Activated naive CD4-positive, alpha-beta T cell treated with anti-CD3 and anti-CD28 coated beads, Interleukin-2, amount 50 U/mL, for 16 hours (primary cell): ENCODE measurements at regions not wholly inside any gene's neighbourhood (a gene's known extent, or its start where the extent isn't known, plus 50 kb on each side); places are given as distances from the start of the nearest gene placed in this dataset.

Source experiments
- DNase-seq: peaks from one replicate; pipeline ENCODE4 v3.0.0-alpha.2; 2020

- no peak for DNase-seq
Measured at GRCh38 chr3:72183489-72183888, 398.5 kb upstream of the PROK2 start.

- DNase-seq = no peak
Measured at GRCh38 chr3:72182206-72182605, 397.3 kb upstream of the PROK2 start.

- no peak for DNase-seq
Measured at GRCh38 chr3:72181251-72181650, 396.3 kb upstream of the PROK2 start.

GRCh38 chr3:72180405-72180804, 395.5 kb upstream of the PROK2 start:
- no peak for DNase-seq

- DNase-seq = no peak
Measured at GRCh38 chr3:72179107-72179464, 394.1 kb upstream of the PROK2 start.

- DNase-seq = no peak
Measured at GRCh38 chr3:72178463-72179106, 393.6 kb upstream of the PROK2 start.

- DNase-seq = no peak
Measured at GRCh38 chr3:72177075-72178050, 392.4 kb upstream of the PROK2 start.

- DNase-seq = no peak
Measured at GRCh38 chr3:72176537-72177041, 391.6 kb upstream of the PROK2 start.

- DNase-seq = no peak
Measured at GRCh38 chr3:72175296-72175858, 390.4 kb upstream of the PROK2 start.

GRCh38 chr3:72174890-72175289, 389.9 kb upstream of the PROK2 start:
- no peak for DNase-seq

- no peak for DNase-seq
Measured at GRCh38 chr3:72174040-72174439, 389.1 kb upstream of the PROK2 start.

GRCh38 chr3:72171946-72172345, 387.0 kb upstream of the PROK2 start:
- DNase-seq = no peak

GRCh38 chr3:72171463-72171881, 386.5 kb upstream of the PROK2 start:
- no peak for DNase-seq

GRCh38 chr3:72169561-72170472, 384.9 kb upstream of the PROK2 start:
- no peak for DNase-seq

- no peak for DNase-seq
Measured at GRCh38 chr3:72169120-72169519, 384.2 kb upstream of the PROK2 start.

- no peak for DNase-seq
Measured at GRCh38 chr3:72165808-72166207, 380.9 kb upstream of the PROK2 start.

- DNase-seq = no peak
Measured at GRCh38 chr3:72165317-72165716, 380.4 kb upstream of the PROK2 start.

- no peak for DNase-seq
Measured at GRCh38 chr3:72164635-72164978, 379.7 kb upstream of the PROK2 start.

- no peak for DNase-seq
Measured at GRCh38 chr3:72163809-72164634, 379.1 kb upstream of the PROK2 start.

- DNase-seq = no peak
Measured at GRCh38 chr3:72162649-72163184, 377.8 kb upstream of the PROK2 start.

GRCh38 chr3:72161881-72162595, 377.1 kb upstream of the PROK2 start:
- no peak for DNase-seq
